Neural cell (in vitro differentiated cells): ENCODE measurements at regions not wholly inside any gene's neighbourhood (a gene's known extent, or its start where the extent isn't known, plus 50 kb on each side); places are given as distances from the start of the nearest gene placed in this dataset.

Source experiments
- H2AFZ ChIP-seq: fragments of 200-600, 300-800 bp; sonication (generic), shearing (Covaris generic); 2 replicates; pipeline ENCODE4 v1.6.0; 2014; ENCODE audit warnings: low read depth, mild to moderate bottlenecking, antibody characterized with exemption, low read length, moderate library complexity
- H3F3A ChIP-seq: fragments of 200-600 bp; shearing (Covaris generic); 2 replicates; pipeline ENCODE4 v1.6.1; 2016; ENCODE audit warnings: mild to moderate bottlenecking, moderate library complexity, mixed read lengths, antibody characterized with exemption, low read length; ENCODE audit not compliant: insufficient read depth, poor library complexity, severe bottlenecking
- H3K27ac ChIP-seq: fragments of 200-600, 300-800 bp; sonication (generic), shearing (Covaris generic); 2 replicates; pipeline ENCODE4 v1.5.1; 2014; ENCODE audit warnings: mild to moderate bottlenecking, low read length, moderate library complexity
- H3K27me3 ChIP-seq: fragments of 300-800, 200-600 bp; sonication (generic), shearing (Covaris generic); 2 replicates; pipeline ENCODE4 v1.6.0; 2014; ENCODE audit warnings: mild to moderate bottlenecking, low read depth, low read length, moderate library complexity; ENCODE audit not compliant: insufficient read depth
- H3K36me3 ChIP-seq: fragments of 300-800, 200-600 bp; sonication (generic), shearing (Covaris generic); 2 replicates; pipeline ENCODE4 v1.5.1; 2014; ENCODE audit warnings: mild to moderate bottlenecking, antibody characterized with exemption, low read length, moderate library complexity; ENCODE audit not compliant: insufficient read depth
- H3K4me2 ChIP-seq: fragments of 300-800, 200-600 bp; sonication (generic), shearing (Covaris generic); 2 replicates; pipeline ENCODE4 v1.6.0; 2014; ENCODE audit warnings: mild to moderate bottlenecking, low read length
- H3K4me3 ChIP-seq: fragments of 300-800, 200-600 bp; sonication (generic), shearing (Covaris generic); 2 replicates; pipeline ENCODE4 v1.5.1; 2014; ENCODE audit warnings: mild to moderate bottlenecking, low read length, moderate library complexity
- H3K79me2 ChIP-seq: fragments of 200-600 bp; shearing (Covaris generic); replicated peaks from 2 replicates; pipeline ENCODE4 v1.6.0; 2014; ENCODE audit warnings: mild to moderate bottlenecking, low read length, moderate library complexity; ENCODE audit not compliant: insufficient read depth
- H3K9ac ChIP-seq: fragments of 300-800, 200-600 bp; sonication (generic), shearing (Covaris generic); 2 replicates; pipeline ENCODE4 v1.6.1; 2016; ENCODE audit warnings: mild to moderate bottlenecking, low read length, mixed read lengths
- H3K9me2 ChIP-seq: fragments of 200-600 bp; shearing (Covaris generic); 2 replicates; pipeline ENCODE4 v1.6.1; 2016; ENCODE audit warnings: mild to moderate bottlenecking, low read length, mixed read lengths; ENCODE audit not compliant: insufficient read depth
- H3K9me3 ChIP-seq: fragments of 200-600, 300-800 bp; sonication (generic), shearing (Covaris generic); 2 replicates; pipeline ENCODE4 v1.6.1; 2016; ENCODE audit warnings: mild to moderate bottlenecking, mixed run types, low read length, moderate library complexity, mixed read lengths
- H4K20me1 ChIP-seq: fragments of 200-600 bp; shearing (Covaris generic); 2 replicates; pipeline ENCODE4 v1.6.1; 2016; ENCODE audit warnings: mild to moderate bottlenecking, mixed run types; ENCODE audit not compliant: insufficient read depth
- EP300 ChIP-seq: fragments of 450-650 bp; conservative IDR thresholded peaks from 2 replicates; pipeline ENCODE4 v1.6.1; 2014; ENCODE audit warnings: antibody characterized with exemption, mild to moderate bottlenecking, moderate library complexity; ENCODE audit not compliant: poor library complexity, severe bottlenecking
- EZH2 ChIP-seq: fragments of 200-600, 300-800 bp; shearing (Covaris generic), sonication (generic); IDR thresholded peaks from 2 replicates; pipeline ENCODE4 v1.6.1; 2014; ENCODE audit warnings: antibody characterized with exemption, low read length, borderline replicate concordance, mild to moderate bottlenecking; ENCODE audit not compliant: insufficient read depth, poor library complexity, severe bottlenecking
- MXI1 ChIP-seq: fragments of 450-650 bp; conservative IDR thresholded peaks from 2 replicates; pipeline ENCODE4 v1.6.1; 2014; ENCODE audit warnings: antibody characterized with exemption, mild to moderate bottlenecking; ENCODE audit not compliant: poor library complexity, severe bottlenecking
- POLR2AphosphoS5 ChIP-seq: IDR thresholded peaks from 2 replicates; pipeline ENCODE4 v1.6.1; 2012
- RAD21 ChIP-seq: fragments of 450-650 bp; conservative IDR thresholded peaks from 2 replicates; pipeline ENCODE4 v1.6.1; 2014; ENCODE audit warnings: antibody characterized with exemption, mild to moderate bottlenecking, moderate library complexity
- REST ChIP-seq: IDR thresholded peaks from 2 replicates; pipeline ENCODE4 v1.6.1; 2012; ENCODE audit warnings: borderline replicate concordance
- SMC3 ChIP-seq: fragments of 450-650 bp; conservative IDR thresholded peaks from 2 replicates; pipeline ENCODE4 v1.6.1; 2014; ENCODE audit warnings: antibody characterized with exemption, mild to moderate bottlenecking, moderate library complexity; ENCODE audit not compliant: poor library complexity
- TAF1 ChIP-seq: IDR thresholded peaks from 2 replicates; pipeline ENCODE4 v1.6.1; 2012; ENCODE audit warnings: low read depth
- TF ChIP-seq, protein P1 (sequence below): fragments of 450-650 bp; IDR thresholded peaks from 2 replicates; pipeline ENCODE4 v1.5.1; 2014; ENCODE audit warnings: antibody characterized with exemption, mild to moderate bottlenecking, moderate library complexity; ENCODE audit not compliant: poor library complexity, severe bottlenecking

GRCh38 chr7:19369182-19369581 is 224.0 kb upstream of the FERD3L start:
- H3F3A ChIP-seq, result no peaks in the 10 kb centered on the region
- no peaks in the 10 kb centered on the region for H3K27me3 ChIP-seq
- H3K9me2 ChIP-seq, result no peaks in the 10 kb centered on the region
- H3K36me3 ChIP-seq, result no peaks in the 10 kb centered on the region
- H3K9me3 ChIP-seq, result no peaks in the 10 kb centered on the region
- no peak overlapping the region for H3K27ac ChIP-seq
- no peak overlapping the region for H2AFZ ChIP-seq
- H3K4me2 ChIP-seq, result no peak overlapping the region
- TF ChIP-seq MXI1 (no peak), POLR2AphosphoS5 (no peak), EP300 (no peak), EZH2 (no peak), RAD21 (no peak), REST (no peak), TAF1 (no peak), SMC3 (no peak)
- TF ChIP-seq, protein P1, sequence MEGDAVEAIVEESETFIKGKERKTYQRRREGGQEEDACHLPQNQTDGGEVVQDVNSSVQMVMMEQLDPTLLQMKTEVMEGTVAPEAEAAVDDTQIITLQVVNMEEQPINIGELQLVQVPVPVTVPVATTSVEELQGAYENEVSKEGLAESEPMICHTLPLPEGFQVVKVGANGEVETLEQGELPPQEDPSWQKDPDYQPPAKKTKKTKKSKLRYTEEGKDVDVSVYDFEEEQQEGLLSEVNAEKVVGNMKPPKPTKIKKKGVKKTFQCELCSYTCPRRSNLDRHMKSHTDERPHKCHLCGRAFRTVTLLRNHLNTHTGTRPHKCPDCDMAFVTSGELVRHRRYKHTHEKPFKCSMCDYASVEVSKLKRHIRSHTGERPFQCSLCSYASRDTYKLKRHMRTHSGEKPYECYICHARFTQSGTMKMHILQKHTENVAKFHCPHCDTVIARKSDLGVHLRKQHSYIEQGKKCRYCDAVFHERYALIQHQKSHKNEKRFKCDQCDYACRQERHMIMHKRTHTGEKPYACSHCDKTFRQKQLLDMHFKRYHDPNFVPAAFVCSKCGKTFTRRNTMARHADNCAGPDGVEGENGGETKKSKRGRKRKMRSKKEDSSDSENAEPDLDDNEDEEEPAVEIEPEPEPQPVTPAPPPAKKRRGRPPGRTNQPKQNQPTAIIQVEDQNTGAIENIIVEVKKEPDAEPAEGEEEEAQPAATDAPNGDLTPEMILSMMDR, result no peak
- no peaks in the 10 kb centered on the region for H4K20me1 ChIP-seq
- H3K4me3 ChIP-seq, result no peak overlapping the region
- H3K79me2 ChIP-seq, result no peaks in the 10 kb centered on the region
- H3K9ac ChIP-seq, result no peak overlapping the region

DNA sequence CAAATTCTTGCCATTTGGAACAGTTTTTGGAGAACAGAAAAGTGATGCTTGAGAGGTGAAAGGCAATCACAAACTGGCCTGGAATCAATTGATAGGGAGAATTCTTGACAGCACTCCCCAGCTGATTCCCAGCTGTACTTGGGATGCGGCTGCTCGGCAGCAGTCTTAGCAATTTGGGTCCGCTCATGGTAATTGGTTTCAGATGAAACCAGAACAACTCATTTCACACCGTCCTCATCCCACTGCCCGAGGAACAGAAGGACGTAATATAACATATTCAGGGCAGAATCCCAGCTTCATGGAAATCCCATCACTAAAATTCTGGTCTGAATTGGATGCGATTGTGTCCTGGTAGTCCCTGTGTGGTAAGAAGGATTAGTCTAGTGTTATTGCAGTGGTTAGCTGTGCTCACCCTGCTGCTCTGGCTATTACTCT is 223.3 kb upstream of the FERD3L start:
- H3K4me2 ChIP-seq, result no peak overlapping the region
- H3K9me2 ChIP-seq, result no peaks in the 10 kb centered on the region
- H3K36me3 ChIP-seq, result no peaks in the 10 kb centered on the region
- TF ChIP-seq EZH2 (no peak), POLR2AphosphoS5 (no peak), TAF1 (no peak), SMC3 (no peak), EP300 (no peak), REST (no peak), RAD21 (no peak), MXI1 (no peak)
- TF ChIP-seq, protein P1, result no peak
- H3K27me3 ChIP-seq, result no peaks in the 10 kb centered on the region
- no peaks in the 10 kb centered on the region for H3K79me2 ChIP-seq
- no peak overlapping the region for H3K27ac ChIP-seq
- no peak overlapping the region for H2AFZ ChIP-seq
- no peaks in the 10 kb centered on the region for H3K9me3 ChIP-seq
- no peaks in the 10 kb centered on the region for H3F3A ChIP-seq
- H3K4me3 ChIP-seq, result no peak overlapping the region
- no peak overlapping the region for H3K9ac ChIP-seq
- H4K20me1 ChIP-seq, result no peaks in the 10 kb centered on the region
